DMS79 treated with DMSO at 0.1 percent for 48 hours (cell line): ENCODE measurements at regions not wholly inside any gene's neighbourhood (a gene's known extent, or its start where the extent isn't known, plus 50 kb on each side); places are given as distances from the start of the nearest gene placed in this dataset.

Source experiments
- DNase-seq: peaks from one replicate; lab custom pipeline; 2025; lab: John Stamatoyannopoulos, UW

- DNase-seq: no peak
Measured at GRCh38 chr1:55981010-55981650, 598.2 kb downstream of the PLPP3 start.

- DNase-seq: no peak
Measured at GRCh38 chr1:55980582-55980981, 598.8 kb downstream of the PLPP3 start.

- no peak for DNase-seq
Measured at GRCh38 chr1:55974714-55975441, 604.5 kb downstream of the PLPP3 start.

- DNase-seq: no peak
Measured at GRCh38 chr1:55970526-55971110, 608.7 kb downstream of the PLPP3 start.

GRCh38 chr1:55969322-55969721 lies 610.0 kb downstream of the PLPP3 start:
- no peak for DNase-seq

GRCh38 chr1:55968661-55969060 lies 610.7 kb downstream of the PLPP3 start:
- no peak for DNase-seq

GRCh38 chr1:55965981-55966461 lies 613.3 kb downstream of the PLPP3 start:
- DNase-seq: no peak

- DNase-seq: no peak
Measured at GRCh38 chr1:55962472-55962871, 616.9 kb downstream of the PLPP3 start.

- DNase-seq: no peak
Measured at GRCh38 chr1:55959136-55959548, 620.2 kb downstream of the PLPP3 start.

GRCh38 chr1:55958498-55958897 lies 620.9 kb downstream of the PLPP3 start:
- no peak for DNase-seq

- DNase-seq: no peak
Measured at GRCh38 chr1:55957276-55957675, 622.1 kb downstream of the PLPP3 start.

GRCh38 chr1:55955016-55955621 lies 624.2 kb downstream of the PLPP3 start:
- no peak for DNase-seq

GRCh38 chr1:55951291-55951690 lies 628.1 kb downstream of the PLPP3 start:
- no peak for DNase-seq

GRCh38 chr1:55947446-55947845 lies 631.9 kb downstream of the PLPP3 start:
- DNase-seq: no peak

GRCh38 chr1:55943721-55944435 lies 635.5 kb downstream of the PLPP3 start:
- DNase-seq: no peak

- DNase-seq: no peak
Measured at GRCh38 chr1:55943012-55943411, 636.4 kb downstream of the PLPP3 start.

- DNase-seq: no peak
Measured at GRCh38 chr1:55939866-55940265, 639.5 kb downstream of the PLPP3 start.

GRCh38 chr1:55938861-55939260 lies 640.5 kb downstream of the PLPP3 start:
- DNase-seq: no peak

GRCh38 chr1:55938376-55938850 lies 641.0 kb downstream of the PLPP3 start:
- DNase-seq: no peak

GRCh38 chr1:55937840-55938375 lies 641.5 kb downstream of the PLPP3 start:
- no peak for DNase-seq

GRCh38 chr1:55935236-55935635 lies 644.1 kb downstream of the PLPP3 start:
- DNase-seq: no peak

- no peak for DNase-seq
Measured at GRCh38 chr1:55932402-55932801, 647.0 kb downstream of the PLPP3 start.
